ENCODE measurements at regions not wholly inside any gene's neighbourhood (a gene's known extent, or its start where the extent isn't known, plus 50 kb on each side); places are given as distances from the start of the nearest gene placed in this dataset.

DNA sequence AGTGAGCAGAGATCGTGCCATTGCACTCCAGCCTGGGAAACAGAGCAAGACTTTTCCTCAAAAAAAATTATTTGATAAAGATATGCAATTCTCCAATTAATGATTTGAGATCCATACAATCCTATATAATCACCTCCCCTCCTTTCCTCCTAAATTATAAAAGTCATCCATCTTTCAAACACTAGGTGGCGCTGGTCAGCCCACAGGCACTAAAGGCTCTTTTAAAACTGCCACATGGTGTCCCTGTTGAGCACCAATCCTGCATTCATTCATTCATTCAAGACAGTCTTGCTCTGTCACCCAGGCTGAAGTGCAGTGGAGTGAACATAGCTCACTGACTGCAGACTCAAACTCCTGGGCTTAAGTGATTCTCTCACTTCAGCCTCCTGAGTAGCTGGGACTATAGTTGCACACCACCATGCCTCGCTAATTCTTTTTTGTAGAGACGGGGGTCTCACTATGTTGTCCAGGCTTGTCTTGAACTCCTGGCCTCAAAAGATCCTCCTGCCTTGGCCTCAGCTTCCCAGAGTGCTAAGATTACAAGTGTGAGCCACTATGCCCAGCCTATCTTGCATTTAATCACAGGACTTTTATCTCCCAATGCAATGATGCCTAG lies 58.7 kb upstream of the SLC2A12 start:
- TF ChIP-seq, protein P1, sequence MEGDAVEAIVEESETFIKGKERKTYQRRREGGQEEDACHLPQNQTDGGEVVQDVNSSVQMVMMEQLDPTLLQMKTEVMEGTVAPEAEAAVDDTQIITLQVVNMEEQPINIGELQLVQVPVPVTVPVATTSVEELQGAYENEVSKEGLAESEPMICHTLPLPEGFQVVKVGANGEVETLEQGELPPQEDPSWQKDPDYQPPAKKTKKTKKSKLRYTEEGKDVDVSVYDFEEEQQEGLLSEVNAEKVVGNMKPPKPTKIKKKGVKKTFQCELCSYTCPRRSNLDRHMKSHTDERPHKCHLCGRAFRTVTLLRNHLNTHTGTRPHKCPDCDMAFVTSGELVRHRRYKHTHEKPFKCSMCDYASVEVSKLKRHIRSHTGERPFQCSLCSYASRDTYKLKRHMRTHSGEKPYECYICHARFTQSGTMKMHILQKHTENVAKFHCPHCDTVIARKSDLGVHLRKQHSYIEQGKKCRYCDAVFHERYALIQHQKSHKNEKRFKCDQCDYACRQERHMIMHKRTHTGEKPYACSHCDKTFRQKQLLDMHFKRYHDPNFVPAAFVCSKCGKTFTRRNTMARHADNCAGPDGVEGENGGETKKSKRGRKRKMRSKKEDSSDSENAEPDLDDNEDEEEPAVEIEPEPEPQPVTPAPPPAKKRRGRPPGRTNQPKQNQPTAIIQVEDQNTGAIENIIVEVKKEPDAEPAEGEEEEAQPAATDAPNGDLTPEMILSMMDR (IDR thresholded peaks at IDR 0.05): peak; percentile 57 to 94 (median 86)
- TF ChIP-seq POLR2A (IDR thresholded peaks at IDR 0.05): no peak

Measured in body of pancreas (tissue), 4 donors.